ENCODE measurements at regions not wholly inside any gene's neighbourhood (a gene's known extent, or its start where the extent isn't known, plus 50 kb on each side); places are given as distances from the start of the nearest gene placed in this dataset.

DNA sequence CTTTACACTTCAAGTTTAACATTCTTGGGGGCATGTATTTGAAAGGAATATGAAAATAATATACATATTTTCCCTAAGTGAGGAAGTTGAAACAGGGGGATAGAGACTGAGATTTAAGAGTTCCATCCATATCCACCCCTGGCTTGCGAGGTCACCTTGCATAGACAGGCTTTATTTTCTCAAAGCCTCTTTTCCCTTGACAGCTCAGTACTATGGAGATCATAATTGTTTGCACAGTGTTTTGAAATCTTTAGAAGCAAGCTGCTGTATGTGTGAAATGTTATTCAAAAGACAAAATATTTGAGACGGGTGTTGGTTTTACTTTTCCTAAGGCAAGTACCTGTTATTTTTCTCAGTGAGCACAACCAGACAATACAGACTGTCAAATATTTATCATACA is 163.1 kb downstream of the LRRC70 start:
- Histone ChIP-seq H3K4me1 (ENCODE audit: control insufficient read depth, insufficient read depth, low read length) (no peaks in the 10 kb centered on the region), H3K27me3 (ENCODE audit: control insufficient read depth, insufficient read depth, low read length) (no peaks in the 10 kb centered on the region), H3K4me3 (ENCODE audit: low read depth, low read length) (no peak overlapping the region), H3K9me3 (ENCODE audit: control insufficient read depth, insufficient read depth, low read length) (no peaks in the 10 kb centered on the region), H3K36me3 (ENCODE audit: control insufficient read depth, insufficient read depth, low read length) (no peaks in the 10 kb centered on the region), H3K27ac (ENCODE audit: low read depth, low read length) (no peak overlapping the region)
- DNase-seq (ENCODE audit: low read depth in 4 of 6, low spot score in 6 of 6): no peak
- no CpG with 5 or more reads among the region's 2 CpGs for WGBS (ENCODE audit: insufficient coverage)

DNA sequence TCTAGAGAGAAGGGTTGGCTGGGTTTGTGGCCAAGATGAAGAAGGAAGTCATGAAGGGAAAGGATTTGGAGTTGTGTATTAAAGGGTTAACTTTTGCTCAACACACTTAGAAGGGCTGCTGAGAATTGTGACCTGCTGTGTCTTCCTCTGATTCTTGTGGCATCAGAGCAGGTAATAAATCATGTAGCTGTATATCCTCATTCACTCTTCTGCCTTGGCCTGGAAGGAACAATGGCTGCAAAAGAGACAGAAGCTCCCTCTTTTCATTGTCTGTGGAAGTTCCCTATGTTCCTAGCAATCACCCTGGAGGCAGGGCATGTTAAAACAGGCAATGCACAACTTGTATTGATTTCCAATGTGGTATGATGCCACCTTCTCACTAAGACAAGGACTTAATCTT is 159.1 kb downstream of the LRRC70 start:
- Histone ChIP-seq H3K4me1 (ENCODE audit: control insufficient read depth, insufficient read depth, low read length) (no peaks in the 10 kb centered on the region), H3K9me3 (ENCODE audit: control insufficient read depth, insufficient read depth, low read length) (no peaks in the 10 kb centered on the region), H3K27ac (ENCODE audit: low read depth, low read length) (no peak overlapping the region), H3K27me3 (ENCODE audit: control insufficient read depth, insufficient read depth, low read length) (no peaks in the 10 kb centered on the region), H3K4me3 (ENCODE audit: low read depth, low read length) (no peak overlapping the region), H3K36me3 (ENCODE audit: control insufficient read depth, insufficient read depth, low read length) (no peaks in the 10 kb centered on the region)
- DNase-seq (ENCODE audit: low read depth in 4 of 6, low spot score in 6 of 6): no peak

DNA sequence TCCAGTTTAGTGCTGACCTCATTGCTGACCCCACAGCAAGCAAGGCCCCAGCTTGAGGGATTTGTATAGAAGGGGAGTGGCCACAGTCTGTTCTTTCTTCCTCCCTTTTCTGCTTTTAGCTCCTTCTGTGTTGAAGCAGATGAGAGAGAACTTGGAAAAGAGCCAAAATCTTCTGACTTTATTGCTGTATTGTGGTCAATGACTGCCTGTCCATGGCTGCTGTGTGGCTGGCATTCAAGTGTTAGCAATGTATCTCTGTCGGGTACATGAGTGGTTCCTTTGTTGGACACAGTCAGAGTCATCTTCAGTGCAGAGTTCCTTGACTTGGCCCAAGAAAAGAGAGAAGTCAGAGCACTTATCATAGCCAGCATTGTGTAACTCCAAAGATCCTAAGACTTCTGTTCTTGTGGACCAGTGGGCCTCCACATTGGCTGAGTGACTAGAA is 154.1 kb downstream of the LRRC70 start:
- WGBS (ENCODE audit: insufficient coverage): 44% methylated on average over 1 of the region's 1 CpG
- DNase-seq (ENCODE audit: low read depth in 4 of 6, low spot score in 6 of 6): peak in 1 of 6 donors; percentile 45
- H3K27ac ChIP-seq (ENCODE audit: low read depth, low read length): no peak overlapping the region
- H3K27me3 ChIP-seq (ENCODE audit: control insufficient read depth, insufficient read depth, low read length): no peaks in the 10 kb centered on the region
- no peaks in the 10 kb centered on the region for H3K4me1 ChIP-seq (ENCODE audit: control insufficient read depth, insufficient read depth, low read length)
- H3K36me3 ChIP-seq (ENCODE audit: control insufficient read depth, insufficient read depth, low read length): no peaks in the 10 kb centered on the region
- H3K9me3 ChIP-seq (ENCODE audit: control insufficient read depth, insufficient read depth, low read length): no peaks in the 10 kb centered on the region
- no peak overlapping the region for H3K4me3 ChIP-seq (ENCODE audit: low read depth, low read length)

DNA sequence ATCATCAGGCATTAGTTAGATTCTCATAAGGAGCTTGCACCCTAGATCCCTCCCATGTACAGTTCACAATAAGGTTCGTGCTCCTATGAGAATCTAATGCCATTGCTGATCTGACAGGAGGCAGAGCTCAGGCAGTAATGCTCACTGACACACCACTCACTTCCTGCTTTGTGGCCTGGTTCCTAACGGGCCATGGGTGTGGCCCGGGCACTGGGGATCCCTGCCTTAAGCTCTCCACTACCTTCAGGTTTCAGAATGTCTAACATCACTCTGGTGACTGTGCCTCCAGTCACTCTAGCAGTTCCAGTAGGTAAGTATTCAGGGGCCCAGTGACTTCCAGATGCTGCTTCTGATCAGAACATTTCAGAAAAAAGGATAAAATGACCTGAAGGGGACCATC is 152.4 kb downstream of the LRRC70 start:
- 90% methylated on average over 3 of the region's 3 CpGs for WGBS (ENCODE audit: insufficient coverage)
- Histone ChIP-seq H3K4me1 (ENCODE audit: control insufficient read depth, insufficient read depth, low read length) (no peaks in the 10 kb centered on the region), H3K4me3 (ENCODE audit: low read depth, low read length) (no peak overlapping the region), H3K27ac (ENCODE audit: low read depth, low read length) (no peak overlapping the region), H3K36me3 (ENCODE audit: control insufficient read depth, insufficient read depth, low read length) (no peaks in the 10 kb centered on the region), H3K9me3 (ENCODE audit: control insufficient read depth, insufficient read depth, low read length) (no peaks in the 10 kb centered on the region), H3K27me3 (ENCODE audit: control insufficient read depth, insufficient read depth, low read length) (no peaks in the 10 kb centered on the region)
- DNase-seq (ENCODE audit: low read depth in 4 of 6, low spot score in 6 of 6): no peak

DNA sequence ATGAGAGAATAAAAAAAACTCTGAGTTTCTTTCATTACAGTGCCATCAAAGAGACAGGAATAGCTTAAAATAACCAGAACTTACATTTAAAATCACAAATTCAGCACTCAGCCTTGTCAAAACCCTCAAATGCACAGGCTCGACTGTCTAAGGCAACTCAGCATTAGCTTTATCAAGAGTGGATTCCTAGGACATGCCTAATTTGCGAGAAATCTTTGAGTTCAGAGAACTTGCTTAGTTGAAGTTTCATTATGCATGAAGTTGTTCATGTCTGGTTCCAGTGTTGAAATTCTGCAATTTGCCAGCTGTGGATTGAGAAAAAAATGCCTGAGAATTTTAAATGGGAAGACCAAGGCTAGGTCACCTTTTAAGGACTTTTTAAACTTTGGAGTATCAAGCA is 151.1 kb downstream of the LRRC70 start:
- H3K4me1 ChIP-seq (ENCODE audit: control insufficient read depth, insufficient read depth, low read length): no peaks in the 10 kb centered on the region
- no peak overlapping the region for H3K27ac ChIP-seq (ENCODE audit: low read depth, low read length)
- 92% methylated on average over 2 of the region's 2 CpGs for WGBS (ENCODE audit: insufficient coverage)
- no peaks in the 10 kb centered on the region for H3K36me3 ChIP-seq (ENCODE audit: control insufficient read depth, insufficient read depth, low read length)
- no peak overlapping the region for H3K4me3 ChIP-seq (ENCODE audit: low read depth, low read length)
- H3K27me3 ChIP-seq (ENCODE audit: control insufficient read depth, insufficient read depth, low read length): no peaks in the 10 kb centered on the region
- DNase-seq (ENCODE audit: low read depth in 4 of 6, low spot score in 6 of 6): no peak
- no peaks in the 10 kb centered on the region for H3K9me3 ChIP-seq (ENCODE audit: control insufficient read depth, insufficient read depth, low read length)

DNA sequence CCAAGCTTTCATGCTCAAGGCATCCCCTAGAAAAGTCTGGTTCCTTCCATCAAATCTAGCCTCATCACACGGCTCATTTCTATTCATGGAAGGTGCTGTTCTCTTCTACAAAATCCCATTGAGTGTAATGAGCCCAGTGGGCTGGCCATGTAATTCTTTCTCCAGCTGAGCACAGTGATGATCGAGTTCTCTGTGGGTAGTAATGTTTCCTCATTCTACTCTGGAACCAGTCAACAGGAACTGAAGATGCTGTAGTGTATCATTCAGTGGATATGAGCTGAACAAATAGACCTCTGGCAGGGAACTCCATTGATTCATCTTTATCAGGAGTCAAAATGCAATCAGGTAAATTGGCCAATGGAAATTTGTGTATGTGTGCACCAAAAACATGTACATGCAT is 149.2 kb downstream of the LRRC70 start:
- Histone ChIP-seq H3K36me3 (ENCODE audit: control insufficient read depth, insufficient read depth, low read length) (no peaks in the 10 kb centered on the region), H3K27me3 (ENCODE audit: control insufficient read depth, insufficient read depth, low read length) (no peaks in the 10 kb centered on the region), H3K4me1 (ENCODE audit: control insufficient read depth, insufficient read depth, low read length) (no peaks in the 10 kb centered on the region), H3K27ac (ENCODE audit: low read depth, low read length) (no peak overlapping the region), H3K4me3 (ENCODE audit: low read depth, low read length) (no peak overlapping the region), H3K9me3 (ENCODE audit: control insufficient read depth, insufficient read depth, low read length) (no peaks in the 10 kb centered on the region)
- DNase-seq (ENCODE audit: low read depth in 4 of 6, low spot score in 6 of 6): no peak
- WGBS (ENCODE audit: insufficient coverage): no CpG with 5 or more reads among the region's 2 CpGs

DNA sequence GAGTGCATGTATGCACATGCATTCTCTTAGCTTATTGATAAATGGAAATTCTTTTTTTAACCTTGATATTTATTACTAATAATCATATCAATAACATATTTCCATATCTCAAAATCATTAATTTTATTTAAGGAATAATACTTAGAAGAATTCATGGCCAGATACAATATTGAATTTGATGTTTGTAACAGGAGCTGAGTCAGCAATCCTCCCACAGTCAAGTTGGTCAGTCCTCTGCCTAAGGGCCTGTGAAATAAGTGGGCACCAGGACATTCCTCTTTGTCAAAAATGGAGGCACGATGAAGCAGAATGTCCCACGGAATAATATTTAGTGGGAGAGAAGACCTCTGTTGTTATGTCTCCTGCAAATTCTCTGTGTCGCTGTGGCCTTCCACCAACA is 148.6 kb downstream of the LRRC70 start:
- WGBS (ENCODE audit: insufficient coverage): no CpG with 5 or more reads among the region's 3 CpGs

DNA sequence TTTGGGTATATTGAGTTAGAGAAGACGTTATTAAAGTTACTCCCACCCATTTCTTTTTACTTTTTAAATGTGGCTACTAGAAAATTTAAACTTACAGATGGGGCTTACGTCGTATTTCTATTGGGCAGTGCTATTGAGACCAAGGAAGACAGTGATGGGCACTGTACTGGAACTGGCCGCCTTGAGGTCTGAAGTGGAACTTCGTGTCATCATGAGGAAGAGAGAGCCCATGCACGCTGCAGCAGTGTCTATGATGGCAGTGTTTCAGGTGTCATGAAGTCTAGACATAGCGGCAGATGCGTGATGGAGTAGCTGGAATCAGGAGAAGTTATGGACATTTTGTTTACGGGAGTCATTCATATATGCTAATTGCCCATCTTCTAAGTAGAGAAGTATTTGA is 143.7 kb downstream of the LRRC70 start:
- no peak for DNase-seq (ENCODE audit: low read depth in 4 of 6, low spot score in 6 of 6)
- no peaks in the 10 kb centered on the region for H3K27me3 ChIP-seq (ENCODE audit: control insufficient read depth, insufficient read depth, low read length)
- no peak overlapping the region for H3K4me3 ChIP-seq (ENCODE audit: low read depth, low read length)
- WGBS (ENCODE audit: insufficient coverage): 88% methylated on average over 7 of the region's 9 CpGs
- H3K4me1 ChIP-seq (ENCODE audit: control insufficient read depth, insufficient read depth, low read length): peaks cover 7% of the 10 kb centered on the region
- no peaks in the 10 kb centered on the region for H3K36me3 ChIP-seq (ENCODE audit: control insufficient read depth, insufficient read depth, low read length)
- no peaks in the 10 kb centered on the region for H3K9me3 ChIP-seq (ENCODE audit: control insufficient read depth, insufficient read depth, low read length)
- no peak overlapping the region for H3K27ac ChIP-seq (ENCODE audit: low read depth, low read length)

More for the DNA sequence above, 148.6 kb downstream of the LRRC70 start:
- H3K27me3 ChIP-seq (ENCODE audit: control insufficient read depth, insufficient read depth, low read length): no peaks in the 10 kb centered on the region
- DNase-seq (ENCODE audit: low read depth in 4 of 6, low spot score in 6 of 6): no peak
- no peaks in the 10 kb centered on the region for H3K9me3 ChIP-seq (ENCODE audit: control insufficient read depth, insufficient read depth, low read length)
- H3K4me3 ChIP-seq (ENCODE audit: low read depth, low read length): no peak overlapping the region
- no peaks in the 10 kb centered on the region for H3K36me3 ChIP-seq (ENCODE audit: control insufficient read depth, insufficient read depth, low read length)
- no peak overlapping the region for H3K27ac ChIP-seq (ENCODE audit: low read depth, low read length)
- H3K4me1 ChIP-seq (ENCODE audit: control insufficient read depth, insufficient read depth, low read length): no peaks in the 10 kb centered on the region

DNA sequence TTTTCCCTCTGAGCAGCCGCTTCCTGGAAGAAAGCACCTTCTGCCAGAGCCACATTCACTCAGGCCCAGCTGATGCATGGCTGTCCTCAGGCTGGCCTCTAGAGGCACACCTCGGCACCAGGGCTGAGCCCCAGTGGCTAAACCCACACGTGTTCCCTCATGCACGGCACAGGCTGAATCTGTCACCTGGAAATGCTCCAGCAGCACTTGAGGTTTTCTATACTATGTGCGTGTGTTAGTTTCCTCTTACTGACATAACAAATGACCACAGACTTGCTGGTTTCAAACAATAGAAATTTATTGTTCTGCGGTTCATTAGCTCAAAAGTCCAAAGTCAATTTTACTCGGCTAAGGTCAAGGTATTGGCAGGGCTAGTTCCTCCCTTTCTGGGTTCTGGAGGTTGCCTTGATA is 141.4 kb downstream of the LRRC70 start:
- H3K36me3 ChIP-seq (ENCODE audit: control insufficient read depth, insufficient read depth, low read length): no peaks in the 10 kb centered on the region
- no peaks in the 10 kb centered on the region for H3K9me3 ChIP-seq (ENCODE audit: control insufficient read depth, insufficient read depth, low read length)
- peaks cover 7% of the 10 kb centered on the region for H3K4me1 ChIP-seq (ENCODE audit: control insufficient read depth, insufficient read depth, low read length)
- no peak overlapping the region for H3K4me3 ChIP-seq (ENCODE audit: low read depth, low read length)
- peak in 2 of 6 donors; percentile 28 to 62 for DNase-seq (ENCODE audit: low read depth in 4 of 6, low spot score in 6 of 6)
- no peak overlapping the region for H3K27ac ChIP-seq (ENCODE audit: low read depth, low read length)
- 52% methylated on average over 6 of the region's 7 CpGs for WGBS (ENCODE audit: insufficient coverage)
- H3K27me3 ChIP-seq (ENCODE audit: control insufficient read depth, insufficient read depth, low read length): no peaks in the 10 kb centered on the region

DNA sequence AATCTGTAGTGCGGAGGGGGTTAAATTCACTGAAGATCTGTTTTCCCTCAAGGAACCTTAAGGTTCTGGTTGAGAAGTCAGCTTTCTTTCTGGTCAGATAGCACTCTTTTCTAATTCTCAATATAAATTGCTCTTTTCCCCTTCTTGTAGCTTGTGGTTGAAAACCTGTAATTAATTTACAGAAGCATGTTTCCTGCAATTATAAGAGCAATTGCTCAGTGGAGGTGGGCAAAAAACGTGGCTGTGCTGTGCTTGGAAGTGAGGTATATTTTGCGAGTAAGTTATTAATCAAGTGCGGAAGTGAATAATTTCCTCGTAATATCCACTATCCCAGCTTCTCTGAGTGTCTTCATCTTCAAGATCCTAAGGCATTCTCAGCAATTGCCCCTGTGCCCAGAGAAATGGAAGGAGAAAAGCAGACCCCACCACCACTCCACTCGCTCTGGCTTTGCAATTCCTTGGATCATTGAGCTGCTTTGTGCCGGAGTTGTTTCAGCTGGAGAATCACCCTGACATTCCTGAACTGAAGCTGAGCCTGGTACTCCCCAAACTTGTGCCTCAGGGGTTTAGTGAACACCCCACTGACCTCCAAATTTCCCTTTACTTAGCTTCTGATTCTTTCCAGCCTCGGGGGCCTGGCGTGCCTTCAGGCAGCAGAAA is 140.6 kb downstream of the LRRC70 start:
- peak in 1 of 6 donors; percentile 15 for DNase-seq (ENCODE audit: low read depth in 4 of 6, low spot score in 6 of 6)
- Histone ChIP-seq H3K4me1 (ENCODE audit: control insufficient read depth, insufficient read depth, low read length) (peaks cover 7% of the 10 kb centered on the region), H3K4me3 (ENCODE audit: low read depth, low read length) (no peak overlapping the region), H3K27me3 (ENCODE audit: control insufficient read depth, insufficient read depth, low read length) (no peaks in the 10 kb centered on the region), H3K9me3 (ENCODE audit: control insufficient read depth, insufficient read depth, low read length) (no peaks in the 10 kb centered on the region), H3K27ac (ENCODE audit: low read depth, low read length) (no peak overlapping the region), H3K36me3 (ENCODE audit: control insufficient read depth, insufficient read depth, low read length) (no peaks in the 10 kb centered on the region)
- 55% methylated on average over 4 of the region's 9 CpGs for WGBS (ENCODE audit: insufficient coverage)

All from spinal cord (tissue), 9 donors.